ENCODE measurements at regions not wholly inside any gene's neighbourhood (a gene's known extent, or its start where the extent isn't known, plus 50 kb on each side); places are given as distances from the start of the nearest gene placed in this dataset.
"Not testable (repeated sequence)": the region's sequence is repeated elsewhere in the genome, so short reads cannot be mapped to it uniquely, and the experiment has no call there.

GRCh38 chr10:85139124-85139523, 810.7 kb downstream of the CCSER2 start:
- no peak overlapping the region for H3K27ac Mint-ChIP-seq
- ChIA-PET CTCF (no interaction called here), POLR2A (no interaction called here)
- H3K4me1 Mint-ChIP-seq = no peaks in the 10 kb centered on the region
- no peak overlapping the region for H3K4me3 Mint-ChIP-seq
- no peak for TF ChIP-seq JAZF1 (CRISPR knock-in tag; IDR thresholded peaks at IDR 0.05)
- TF ChIP-seq SOX15 (CRISPR knock-in tag; IDR thresholded peaks at IDR 0.05) = no peak
- TF ChIP-seq GABPB1 (CRISPR knock-in tag; IDR thresholded peaks at IDR 0.05) = no peak
- no peak for TF ChIP-seq ZSCAN18 (CRISPR knock-in tag; IDR thresholded peaks at IDR 0.05)
- no peak for TF ChIP-seq GTF2I (CRISPR knock-in tag; conservative IDR thresholded peaks at IDR 0.05)
- TF ChIP-seq ARID4B (CRISPR knock-in tag; IDR thresholded peaks at IDR 0.05; ENCODE audit: borderline replicate concordance) = no peak
- TF ChIP-seq IRF1 (CRISPR knock-in tag; IDR thresholded peaks at IDR 0.05) = no peak
- no peak for DNase-seq (ENCODE audit: low spot score)
- no peak for ATAC-seq
- no peaks in the 10 kb centered on the region for H3K27me3 Mint-ChIP-seq (ENCODE audit: low read depth)
- peaks cover 22% of the 10 kb centered on the region for H3K9me3 Mint-ChIP-seq
- H3K36me3 Mint-ChIP-seq = peaks cover 23% of the 10 kb centered on the region

GRCh38 chr10:85141520-85141919, 813.1 kb downstream of the CCSER2 start:
- POLR2A ChIA-PET; ATAC-seq; H3K4me1 Mint-ChIP-seq; DNase-seq (ENCODE audit: low spot score); H3K4me3 Mint-ChIP-seq; CTCF ChIA-PET; H3K27me3 Mint-ChIP-seq (ENCODE audit: low read depth); H3K27ac Mint-ChIP-seq: not testable (repeated sequence)
- H3K9me3 Mint-ChIP-seq = peaks cover 36% of the 10 kb centered on the region
- H3K36me3 Mint-ChIP-seq = peaks cover 35% of the 10 kb centered on the region

- no peak for TF ChIP-seq ZNF232 (CRISPR knock-in tag; IDR thresholded peaks at IDR 0.05)
- TF ChIP-seq HMGXB4 (CRISPR knock-in tag; IDR thresholded peaks at IDR 0.05) = no peak
- TF ChIP-seq MAX (CRISPR knock-in tag; IDR thresholded peaks at IDR 0.05) = no peak
- TF ChIP-seq TEAD1 (CRISPR knock-in tag; IDR thresholded peaks at IDR 0.05) = no peak
- no peak for TF ChIP-seq ZNF671 (CRISPR knock-in tag; IDR thresholded peaks at IDR 0.05)
- TF ChIP-seq STAT6 (CRISPR knock-in tag; conservative IDR thresholded peaks at IDR 0.05; ENCODE audit: low read depth) = no peak
- TF ChIP-seq RELA (CRISPR knock-in tag; IDR thresholded peaks at IDR 0.05; ENCODE audit: borderline replicate concordance) = no peak
- H3K9me3 Mint-ChIP-seq = peaks cover 36% of the 10 kb centered on the region
- peaks cover 33% of the 10 kb centered on the region for H3K36me3 Mint-ChIP-seq
- ATAC-seq (no peak), DNase-seq (ENCODE audit: low spot score) (no peak)
- peaks cover 33% of the 10 kb centered on the region for H3K4me1 Mint-ChIP-seq
- no peak overlapping the region for H3K4me3 Mint-ChIP-seq
- CTCF ChIA-PET = no interaction called here
- no peak overlapping the region for H3K27ac Mint-ChIP-seq
- H3K27me3 Mint-ChIP-seq (ENCODE audit: low read depth) = 0 out of 2 replicates have a peak, but pooled peaks cover 3% of the 10 kb centered on the region
- POLR2A ChIA-PET = no interaction called here
Measured at GRCh38 chr10:85145966-85146365, 817.6 kb downstream of the CCSER2 start.

Data from WTC11 (cell line).